ENCODE measurements at regions not wholly inside any gene's neighbourhood (a gene's known extent, or its start where the extent isn't known, plus 50 kb on each side); places are given as distances from the start of the nearest gene placed in this dataset.
"Not testable (repeated sequence)": the region's sequence is repeated elsewhere in the genome, so short reads cannot be mapped to it uniquely, and the experiment has no call there.

DNA sequence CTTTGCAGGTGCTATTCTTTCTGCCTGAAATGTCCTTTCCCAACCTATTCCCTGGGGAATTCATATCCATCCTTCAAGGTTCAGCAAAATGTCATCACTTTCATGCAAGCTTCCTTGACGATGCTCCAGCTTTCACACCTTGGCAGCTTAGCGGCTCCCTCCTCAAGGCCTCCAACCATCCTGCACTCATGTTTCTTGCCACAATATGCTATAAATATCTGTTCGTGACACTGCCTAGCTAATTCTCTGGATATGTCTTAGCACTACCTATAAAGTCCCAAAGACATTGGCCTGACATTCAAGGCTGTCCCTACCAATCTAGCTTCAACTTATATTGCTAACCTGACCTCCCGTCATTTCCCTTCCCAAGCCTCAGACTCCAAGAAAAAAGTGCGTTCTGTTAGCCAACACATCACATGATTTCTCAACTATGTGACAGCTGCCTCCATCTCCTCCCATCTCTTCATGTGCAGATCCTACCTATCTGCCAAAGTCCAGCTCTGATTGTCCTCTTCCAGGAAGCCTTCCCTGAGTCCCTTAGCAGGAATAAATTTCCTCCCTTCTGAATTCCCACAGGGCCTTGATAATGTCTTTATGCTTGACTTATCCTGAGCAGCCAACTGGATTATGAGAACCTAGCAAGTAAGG, 359.9 kb upstream of the F9 start:
- H3K4me1 ChIP-seq, result no peaks in the 10 kb centered on the region
- in situ Hi-C loops (cut with MboI; ENCODE audit: low pct_ligation_motif_present in 1 of 4, low pct_unique_long_range_greater_than_20kb in 1 of 4, low sequenced_read_pairs in 3 of 4), result no loop called here
- no peaks in the 10 kb centered on the region for H3K36me3 ChIP-seq
- intact Hi-C loops (cut with DNase I; ENCODE audit: low total_unique reads), result no loop called here
- H3K27ac ChIP-seq, result no peak overlapping the region
- no peaks in the 10 kb centered on the region for H3K27me3 ChIP-seq
- no peaks in the 10 kb centered on the region for H3K9me3 ChIP-seq
- TF ChIP-seq EP300 (IDR thresholded peaks at IDR 0.05; ENCODE audit: low read depth) (no peak), POLR2AphosphoS5 (IDR thresholded peaks at IDR 0.05) (no peak), POLR2A (IDR thresholded peaks at IDR 0.05) (no peak), CTCF (IDR thresholded peaks at IDR 0.05) (no peak)
- no peak for DNase-seq
- WGBS, 2 donors (ENCODE audit: low coverage in 1 of 2), result 62% methylated on average over 5 of the region's 5 CpGs; no CpG with 5 or more reads in 1 of the 2 donors
- H3K4me3 ChIP-seq, result no peak overlapping the region

DNA sequence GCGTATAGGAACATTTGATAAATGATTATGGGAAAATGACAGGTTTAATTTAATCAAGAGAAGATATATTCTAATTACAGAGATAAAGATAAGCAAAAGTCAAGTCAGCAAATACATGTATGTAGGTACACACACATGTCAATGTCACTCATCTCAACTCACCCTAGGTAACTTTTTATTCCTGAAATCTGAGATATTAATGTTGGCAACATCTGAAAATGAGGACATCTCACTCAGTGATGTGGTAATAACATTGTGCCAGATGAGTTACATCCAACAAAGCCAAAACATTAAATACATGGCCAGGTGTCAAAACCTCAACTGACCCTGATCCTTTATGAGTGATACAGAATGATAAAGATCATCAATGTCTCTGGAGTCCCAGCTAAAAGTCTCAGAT, 363.3 kb upstream of the F9 start:
- H3K27ac ChIP-seq, result no peak overlapping the region
- H3K9me3 ChIP-seq, result no peaks in the 10 kb centered on the region
- no peaks in the 10 kb centered on the region for H3K4me1 ChIP-seq
- in situ Hi-C loops (cut with MboI; ENCODE audit: low pct_ligation_motif_present in 1 of 4, low pct_unique_long_range_greater_than_20kb in 1 of 4, low sequenced_read_pairs in 3 of 4), result no loop called here
- intact Hi-C loops (cut with DNase I; ENCODE audit: low total_unique reads), result no loop called here
- H3K4me3 ChIP-seq, result no peak overlapping the region
- H3K36me3 ChIP-seq, result no peaks in the 10 kb centered on the region
- TF ChIP-seq POLR2AphosphoS5 (IDR thresholded peaks at IDR 0.05) (no peak), POLR2A (IDR thresholded peaks at IDR 0.05) (no peak), EP300 (IDR thresholded peaks at IDR 0.05; ENCODE audit: low read depth) (no peak), CTCF (IDR thresholded peaks at IDR 0.05) (no peak)
- 78 to 83% methylated on average over 1 of the region's 1 CpG for WGBS, 2 donors (ENCODE audit: low coverage in 1 of 2)
- DNase-seq, result no peak
- H3K27me3 ChIP-seq, result no peaks in the 10 kb centered on the region

- Histone ChIP-seq H3K27ac (no peak overlapping the region), H3K36me3 (no peaks in the 10 kb centered on the region), H3K27me3 (no peaks in the 10 kb centered on the region), H3K4me3 (no peak overlapping the region), H3K9me3 (no peaks in the 10 kb centered on the region), H3K4me1 (no peaks in the 10 kb centered on the region)
- TF ChIP-seq EP300 (IDR thresholded peaks at IDR 0.05; ENCODE audit: low read depth) (no peak), CTCF (IDR thresholded peaks at IDR 0.05) (no peak), POLR2A (IDR thresholded peaks at IDR 0.05) (no peak), POLR2AphosphoS5 (IDR thresholded peaks at IDR 0.05) (no peak)
- in situ Hi-C loops (cut with MboI; ENCODE audit: low pct_ligation_motif_present in 1 of 4, low pct_unique_long_range_greater_than_20kb in 1 of 4, low sequenced_read_pairs in 3 of 4), result no loop called here
- intact Hi-C loops (cut with DNase I; ENCODE audit: low total_unique reads), result no loop called here
- no peak for DNase-seq
- WGBS, 2 donors (ENCODE audit: low coverage in 1 of 2), result 51% methylated on average over 2 of the region's 2 CpGs; no CpG with 5 or more reads in 1 of the 2 donors
Observed at GRCh38 chrX:139158256-139158655, 372.3 kb upstream of the F9 start.

DNA sequence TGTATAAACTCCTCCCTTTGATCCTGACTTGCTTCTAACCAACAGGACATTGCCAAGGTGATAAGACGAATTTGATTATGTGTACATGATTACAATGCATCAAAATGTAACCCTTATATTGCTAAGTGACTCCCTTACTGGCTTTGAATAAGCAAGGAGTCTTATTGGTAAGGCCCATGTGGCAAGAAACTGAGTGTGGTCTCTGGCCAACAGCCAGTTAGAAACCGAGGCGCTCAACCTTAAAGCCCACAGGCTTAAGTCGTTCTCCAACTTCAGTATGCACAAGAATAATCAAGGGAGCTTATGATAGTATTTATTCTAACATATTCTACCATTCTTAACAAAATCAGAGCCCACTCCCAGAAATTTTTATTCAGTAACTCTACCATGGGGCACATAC, 374.2 kb upstream of the F9 start:
- Histone ChIP-seq H3K4me1 (no peaks in the 10 kb centered on the region), H3K27me3 (no peaks in the 10 kb centered on the region), H3K36me3 (no peaks in the 10 kb centered on the region), H3K4me3 (no peak overlapping the region), H3K27ac (no peak overlapping the region), H3K9me3 (no peaks in the 10 kb centered on the region)
- in situ Hi-C loops (cut with MboI; ENCODE audit: low pct_ligation_motif_present in 1 of 4, low pct_unique_long_range_greater_than_20kb in 1 of 4, low sequenced_read_pairs in 3 of 4) (no loop called here), intact Hi-C loops (cut with DNase I; ENCODE audit: low total_unique reads) (no loop called here)
- no peak for TF ChIP-seq POLR2AphosphoS5 (IDR thresholded peaks at IDR 0.05)
- no peak for TF ChIP-seq EP300 (IDR thresholded peaks at IDR 0.05; ENCODE audit: low read depth)
- no peak for TF ChIP-seq CTCF (IDR thresholded peaks at IDR 0.05)
- no peak for TF ChIP-seq POLR2A (IDR thresholded peaks at IDR 0.05)
- WGBS, 2 donors (ENCODE audit: low coverage in 1 of 2), result 64% methylated on average over 4 of the region's 4 CpGs; no CpG with 5 or more reads in 1 of the 2 donors
- no peak for DNase-seq

DNA sequence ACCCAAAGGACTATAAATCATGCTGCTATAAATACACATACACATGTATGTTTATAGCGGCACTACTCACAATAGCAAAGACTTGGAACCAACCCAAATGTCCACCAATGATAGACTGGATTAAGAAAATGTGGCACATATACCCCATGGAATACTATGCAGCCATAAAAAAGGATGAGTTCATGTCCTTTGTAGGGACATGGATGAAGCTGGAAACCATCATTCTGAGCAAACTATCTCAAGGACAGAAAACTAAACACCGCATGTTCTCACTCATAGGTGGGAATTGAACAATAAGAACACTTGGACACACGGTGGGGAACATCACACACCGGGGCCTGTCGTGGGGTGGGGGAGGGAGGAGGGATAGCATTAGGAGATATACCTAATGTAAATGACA, 383.9 kb upstream of the F9 start:
- WGBS, 2 donors (ENCODE audit: low coverage in 1 of 2), result 92% methylated on average over 5 of the region's 5 CpGs; no CpG with 5 or more reads in 1 of the 2 donors
- intact Hi-C loops (cut with DNase I; ENCODE audit: low total_unique reads); H3K9me3 ChIP-seq; H3K4me3 ChIP-seq; H3K36me3 ChIP-seq; H3K27me3 ChIP-seq; H3K4me1 ChIP-seq; H3K27ac ChIP-seq; DNase-seq: not testable (repeated sequence)
- in situ Hi-C loops (cut with MboI; ENCODE audit: low pct_ligation_motif_present in 1 of 4, low pct_unique_long_range_greater_than_20kb in 1 of 4, low sequenced_read_pairs in 3 of 4), result loop anchor here in 1 of 4 donors (25.0 kb wide), 1 partner anchor 416 kb away; no protein-coding TSS in a partner anchor

All from transverse colon (tissue), 4 donors.